LNCaP clone FGC (cell line): ENCODE measurements at regions not wholly inside any gene's neighbourhood (a gene's known extent, or its start where the extent isn't known, plus 50 kb on each side); places are given as distances from the start of the nearest gene placed in this dataset.
A peak's percentile ranks its signal among the peaks of the same experiment; 100 is the strongest.

Experiments
- DNase-seq: peaks from one replicate; pipeline ENCODE4 v3.0.0-alpha.2; 2011; ENCODE audit warnings: low read depth
- H3K4me3 ChIP-seq: 2 replicates; pipeline ENCODE4 v1.5.1; 2011; ENCODE audit warnings: mild to moderate bottlenecking, low read depth, low read length, control low read depth
- CTCF ChIP-seq: IDR thresholded peaks from 2 replicates; pipeline ENCODE4 v1.5.1; 2012; ENCODE audit warnings: mild to moderate bottlenecking; ENCODE audit not compliant: control insufficient read depth, insufficient read depth; ENCODE audit errors: extremely low read depth

DNA sequence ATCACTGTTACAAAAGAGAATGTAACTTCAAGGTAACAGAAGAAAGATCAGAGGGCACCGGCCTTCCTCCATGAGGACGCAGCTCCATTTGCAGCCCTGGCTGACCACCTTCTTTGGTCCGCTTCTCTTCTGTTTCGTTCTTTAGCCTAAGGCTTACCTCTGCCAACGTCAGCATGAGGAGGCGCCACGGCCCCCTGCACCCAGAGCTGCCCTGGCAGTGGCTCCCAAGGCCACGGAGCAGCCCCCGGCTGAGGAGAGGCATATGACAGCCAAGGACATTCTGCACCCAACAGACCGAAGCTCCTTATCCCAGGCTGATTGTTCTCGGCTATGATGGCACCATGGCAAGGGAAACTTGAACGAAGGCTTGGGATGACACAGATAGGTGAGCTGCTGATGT, 250.3 kb downstream of the TOMM20 start:
- TF ChIP-seq CTCF, result no peak
- no peak for DNase-seq
- H3K4me3 ChIP-seq, result no peak overlapping the region

DNA sequence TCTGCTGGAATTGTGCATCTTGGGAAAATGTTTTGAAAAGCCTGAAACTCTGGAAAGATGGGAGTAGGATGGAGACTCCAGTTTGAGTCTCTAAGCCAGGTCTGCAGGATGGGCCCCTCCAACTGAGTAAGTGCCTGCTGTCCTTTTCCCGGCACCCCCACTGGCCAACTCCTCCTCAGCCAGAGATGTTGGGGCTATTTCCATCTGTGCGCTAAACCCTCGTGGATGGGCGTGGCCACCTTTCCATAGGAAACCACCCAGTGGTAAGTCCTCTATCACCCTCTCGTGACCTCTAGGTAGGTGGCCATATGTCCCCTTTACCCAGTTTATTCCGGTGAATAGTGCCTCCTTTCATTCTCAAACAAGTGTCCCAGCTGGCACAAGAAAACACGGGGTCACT, 250.9 kb downstream of the TOMM20 start:
- DNase-seq, result no peak
- TF ChIP-seq CTCF, result no peak
- H3K4me3 ChIP-seq, result no peak overlapping the region

GRCh38 chr1:234875953-234876855, 252.4 kb downstream of the TOMM20 start:
- no peak for DNase-seq
- TF ChIP-seq CTCF, result no peak
- H3K4me3 ChIP-seq, result no peak overlapping the region

DNA sequence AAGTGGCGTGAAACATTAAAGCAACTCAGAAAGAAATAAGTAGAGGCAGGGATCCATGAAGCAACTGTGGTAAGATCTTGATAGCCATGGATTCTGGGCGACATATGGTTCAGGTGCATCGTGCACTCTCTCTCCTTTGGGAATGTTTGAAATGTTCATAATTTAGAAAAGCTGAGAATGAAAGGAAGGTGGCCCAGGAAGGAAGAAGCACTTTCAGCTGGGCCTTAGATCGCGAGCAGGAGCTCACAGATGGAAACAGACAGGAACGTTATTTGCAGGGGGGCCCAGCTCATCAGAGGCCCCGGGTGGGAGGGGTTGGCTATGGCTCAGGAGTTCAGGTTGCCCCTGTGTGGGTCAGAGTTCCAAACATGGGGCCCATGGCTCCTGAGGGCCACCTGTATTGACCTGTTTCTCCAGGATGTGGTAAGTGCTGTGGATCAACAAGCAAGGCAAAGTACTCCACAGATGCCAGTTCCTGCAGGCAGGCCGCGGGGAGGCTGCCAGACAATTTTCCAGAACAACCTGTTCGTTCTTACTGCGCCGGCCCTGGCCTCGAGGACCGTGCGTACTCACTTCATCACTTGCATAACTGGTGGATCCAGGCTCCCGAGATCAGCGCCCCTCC, 253.2 kb downstream of the TOMM20 start:
- no peak for TF ChIP-seq CTCF

GRCh38 chr1:234874291-234875288, 254.0 kb downstream of the TOMM20 start:
- no peak for TF ChIP-seq CTCF
- DNase-seq, result no peak
- H3K4me3 ChIP-seq, result no peak overlapping the region

More for the DNA sequence above, 253.2 kb downstream of the TOMM20 start:
- peak; percentile 57 for DNase-seq
- no peak overlapping the region for H3K4me3 ChIP-seq

DNA sequence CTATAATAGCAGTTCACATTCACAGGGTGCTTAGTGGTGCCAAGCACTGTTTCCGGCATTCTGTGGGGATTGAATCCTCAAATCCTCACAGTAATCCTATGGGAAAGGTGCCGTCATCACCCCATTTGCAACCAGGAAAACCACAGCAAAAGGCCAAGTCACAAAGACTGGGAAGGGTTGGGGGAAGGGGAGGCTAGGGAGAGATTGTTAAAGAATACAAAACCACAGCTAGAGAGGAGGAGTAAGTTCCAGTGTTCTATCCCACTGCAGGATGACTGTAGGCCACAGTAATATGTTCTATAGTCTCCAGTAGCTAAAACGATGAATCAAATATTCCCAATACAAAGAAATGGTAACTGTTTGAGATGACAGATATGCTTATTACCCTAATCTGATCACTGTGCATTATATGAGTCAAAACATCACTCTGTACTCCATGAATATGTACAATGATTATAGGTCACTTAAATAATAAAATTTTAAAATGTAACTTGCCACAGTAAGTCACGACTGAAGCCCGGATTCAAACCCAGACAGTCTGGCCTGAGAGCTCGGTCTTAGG, 256.8 kb downstream of the TOMM20 start:
- DNase-seq, result no peak
- TF ChIP-seq CTCF, result no peak
- no peak overlapping the region for H3K4me3 ChIP-seq
